NCI-H128 (cell line): ENCODE measurements at regions not wholly inside any gene's neighbourhood (a gene's known extent, or its start where the extent isn't known, plus 50 kb on each side); places are given as distances from the start of the nearest gene placed in this dataset.

Experiments used
- DNase-seq: peaks from one replicate; lab custom pipeline; 2025; ENCODE audit not compliant: unreplicated experiment; lab: John Stamatoyannopoulos, UW

DNA sequence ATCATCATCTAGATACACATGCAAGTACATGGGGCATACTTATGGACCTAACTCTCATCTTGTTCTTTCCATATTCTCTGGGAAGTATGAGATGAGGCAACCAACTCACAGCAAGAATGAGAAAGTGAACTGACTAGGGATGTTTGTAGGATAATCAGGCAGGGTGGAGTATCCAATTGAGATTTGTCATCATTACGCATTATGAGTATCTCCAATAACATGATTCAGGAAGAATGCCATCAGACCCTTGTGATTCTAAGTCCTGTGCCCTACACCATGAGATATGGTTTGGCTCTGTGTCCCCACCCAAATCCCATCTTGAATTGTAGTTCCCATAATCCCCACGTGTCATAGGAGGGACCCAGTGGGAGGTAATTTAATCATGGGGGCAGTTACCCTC, 154.0 kb downstream of the SLC30A10 start:
- DNase-seq = no peak

DNA sequence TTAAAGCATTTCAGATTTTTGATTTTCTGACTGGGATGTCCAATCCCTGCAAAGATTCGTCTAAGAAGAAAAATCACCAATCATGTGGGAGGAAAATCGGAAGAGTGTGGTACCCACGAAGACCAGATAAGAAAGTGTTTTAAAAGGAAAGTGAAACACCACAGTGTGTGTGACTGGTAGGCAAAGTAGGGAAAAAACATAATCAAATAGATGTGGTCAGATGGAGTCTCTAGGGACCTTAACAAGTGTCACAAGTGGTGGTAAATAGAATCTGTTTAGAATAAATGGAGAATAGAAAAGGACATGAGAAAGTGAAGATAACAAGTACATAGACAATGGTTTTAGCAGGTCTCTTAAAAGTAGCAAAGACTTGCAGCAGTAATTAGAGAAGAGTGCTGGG, 154.6 kb downstream of the SLC30A10 start:
- no peak for DNase-seq

DNA sequence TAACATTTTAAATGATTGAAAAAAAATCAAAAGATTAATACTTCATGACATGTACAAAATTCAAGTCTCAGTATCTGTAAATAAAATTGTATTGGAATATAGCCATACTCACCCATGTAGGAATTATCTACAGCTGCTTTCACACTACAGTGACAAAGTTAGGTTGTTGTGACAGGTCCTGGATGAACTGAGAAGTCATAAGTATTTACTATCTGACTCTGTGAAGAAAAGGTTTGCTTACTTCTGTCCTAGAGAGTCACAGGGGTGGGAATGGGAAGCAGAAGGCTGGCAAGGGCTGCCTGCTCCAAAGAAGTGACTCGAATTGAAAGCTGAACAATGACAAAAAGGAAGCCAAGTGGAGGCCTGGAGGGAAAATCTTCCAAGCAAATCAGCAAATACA, 155.2 kb downstream of the SLC30A10 start:
- DNase-seq = no peak

DNA sequence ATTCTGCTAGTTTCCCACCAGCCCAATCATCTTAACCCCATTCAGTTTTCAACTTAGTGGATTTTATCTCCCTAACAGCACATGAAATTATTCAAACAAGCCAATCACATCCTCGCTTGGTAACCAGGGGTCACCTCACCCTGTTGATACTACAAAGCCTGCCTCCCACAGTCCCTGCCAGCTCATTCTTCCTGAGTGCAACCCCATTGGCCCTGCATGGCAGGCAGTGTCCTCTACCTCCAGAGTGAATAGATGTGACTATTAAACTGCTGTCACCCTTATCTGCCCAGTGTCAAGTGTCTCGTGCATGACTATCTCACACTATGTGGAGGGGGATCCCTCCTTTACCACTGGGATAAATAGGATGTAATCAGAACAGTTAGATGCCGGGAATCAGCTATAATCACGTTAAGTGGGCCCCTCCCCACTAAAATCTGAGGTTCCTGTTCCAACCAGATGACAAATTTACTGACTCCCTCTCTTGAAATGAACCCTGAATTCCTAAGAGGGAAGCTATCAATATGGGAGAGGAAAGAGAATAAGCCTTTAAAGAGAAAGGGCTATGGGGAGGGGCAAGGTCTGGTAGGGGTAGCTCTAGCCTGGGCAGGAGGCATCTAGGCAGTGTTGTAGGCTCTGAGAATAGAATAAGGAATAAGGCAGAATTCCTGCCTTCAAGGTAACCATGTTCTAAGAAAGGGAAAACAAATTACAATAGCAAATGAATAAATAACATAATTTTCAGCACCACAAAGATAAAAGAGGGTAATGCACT, 155.9 kb downstream of the SLC30A10 start:
- DNase-seq = no peak

DNA sequence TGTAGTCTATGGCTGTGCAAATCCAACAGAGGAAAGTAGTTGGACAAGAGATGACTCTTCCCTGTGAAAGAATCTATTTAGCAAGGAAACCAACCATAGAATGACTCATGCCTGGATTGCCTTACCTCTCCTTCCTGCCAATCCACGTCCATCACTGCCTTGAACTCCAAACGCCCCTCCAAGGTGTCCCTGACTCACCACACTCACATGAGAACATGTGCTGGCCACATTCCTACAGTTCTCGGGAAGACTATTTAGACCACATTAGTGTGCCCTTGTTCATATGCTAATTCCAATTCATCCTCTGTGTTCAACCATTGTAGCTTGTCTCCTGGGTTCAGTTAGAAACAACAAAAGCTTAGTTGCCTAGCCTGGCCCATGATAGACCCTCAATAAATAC, 157.3 kb downstream of the SLC30A10 start:
- DNase-seq = no peak

DNA sequence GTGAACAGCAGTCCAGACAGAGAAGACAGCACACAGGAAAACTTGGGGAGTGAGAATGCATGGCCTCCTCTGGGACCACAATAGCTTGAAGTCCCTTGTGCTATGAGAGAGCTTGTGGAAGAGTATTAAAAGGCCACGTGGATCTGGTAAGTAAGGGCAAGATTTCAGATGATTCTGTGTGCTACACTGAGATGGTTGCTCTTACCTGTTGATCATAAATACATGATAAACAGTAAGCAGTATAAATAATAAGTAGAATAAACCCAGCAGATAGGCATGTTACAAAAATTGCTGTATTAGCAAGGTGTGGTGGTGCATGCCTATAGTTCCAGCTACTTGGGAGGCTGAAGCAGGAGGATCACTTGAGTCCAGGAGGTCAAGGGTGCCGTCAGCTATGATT, 150.4 kb upstream of the ZC3H11B start:
- DNase-seq = no peak

DNA sequence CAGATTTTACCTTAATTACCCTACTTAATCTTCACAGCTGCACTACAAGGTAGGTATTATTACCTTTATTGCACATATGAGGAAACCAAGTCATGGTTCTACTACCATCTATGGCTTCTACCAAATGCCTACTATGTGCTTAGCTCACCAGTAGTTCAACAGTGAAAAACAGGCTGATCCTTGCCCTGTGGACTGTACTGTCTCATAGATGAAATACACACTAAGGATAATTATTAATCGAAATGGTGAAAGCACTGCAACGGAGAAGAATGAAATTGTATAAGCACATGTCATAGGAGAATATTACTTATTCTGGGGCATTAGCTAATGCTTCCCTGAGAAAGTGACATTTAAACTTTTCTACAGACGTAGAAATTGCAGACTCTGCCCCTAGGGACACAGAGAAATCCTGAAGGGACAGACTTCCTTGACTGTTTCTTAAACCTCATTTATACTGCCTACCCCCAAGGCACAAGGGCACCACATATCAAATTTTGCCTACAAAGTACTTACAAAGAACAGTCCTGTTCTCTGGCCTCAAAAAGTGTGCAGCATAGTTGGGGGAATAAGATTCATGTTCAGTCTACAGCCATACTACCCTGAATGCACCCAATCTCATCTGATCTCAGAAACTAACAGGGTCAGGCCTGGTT, 148.4 kb upstream of the ZC3H11B start:
- DNase-seq = no peak

DNA sequence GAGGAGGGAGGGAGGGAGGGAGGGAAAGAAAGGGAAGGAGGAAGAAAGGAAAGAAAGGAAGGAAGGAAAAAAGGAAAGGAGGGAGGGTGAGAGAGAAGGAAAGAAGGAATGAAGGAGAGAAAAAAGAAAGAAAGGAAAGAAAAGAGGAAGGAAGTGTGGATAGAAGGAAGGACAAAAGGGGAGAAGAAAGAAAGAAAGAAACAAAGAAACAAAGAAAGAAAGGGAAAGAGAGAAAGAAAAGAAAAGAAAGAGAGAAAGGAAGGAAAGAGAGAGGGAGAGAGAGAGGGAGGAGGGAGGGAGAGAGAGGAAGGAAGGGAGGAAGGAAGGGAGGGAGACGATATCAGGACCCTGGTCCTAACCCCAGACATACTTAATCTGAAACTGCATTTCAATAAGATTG, 146.2 kb upstream of the ZC3H11B start:
- no peak for DNase-seq

DNA sequence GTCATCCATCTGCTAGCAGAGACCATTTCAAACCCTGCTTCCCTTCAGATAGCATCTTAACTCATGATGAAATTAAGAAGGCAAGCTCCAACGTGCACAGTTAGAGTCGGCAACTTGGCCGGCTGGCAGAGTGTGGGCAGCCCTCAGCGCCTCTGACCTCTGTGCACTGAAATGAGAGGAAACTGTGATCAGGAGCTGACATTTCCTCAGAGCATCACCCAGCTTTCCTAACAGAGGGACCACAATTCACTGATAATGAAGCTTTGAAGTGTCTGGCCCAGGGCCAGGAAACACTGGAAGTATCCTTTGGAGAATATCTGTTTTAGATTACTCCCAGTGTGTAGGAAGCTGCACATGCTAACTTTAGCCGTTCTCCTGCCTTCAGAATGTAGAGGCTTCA, 145.0 kb upstream of the ZC3H11B start:
- DNase-seq = no peak

DNA sequence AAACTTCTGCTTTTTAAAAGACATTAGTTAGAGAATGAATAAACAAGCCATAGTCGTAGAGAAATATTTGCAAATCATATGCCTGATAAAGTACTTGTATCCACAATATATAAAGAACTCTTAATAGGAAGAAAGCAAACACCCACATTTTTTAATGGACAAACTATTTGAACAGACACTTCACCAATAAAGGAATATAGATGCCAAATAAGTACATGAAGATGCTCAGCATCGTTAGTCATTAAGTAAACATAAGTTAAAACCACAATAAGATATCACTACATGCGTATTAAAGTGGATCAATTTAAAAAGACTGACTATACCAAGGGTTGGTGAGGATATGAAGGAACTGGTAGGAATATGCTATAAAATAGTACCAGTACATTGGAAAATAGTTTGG, 142.3 kb upstream of the ZC3H11B start:
- no peak for DNase-seq

DNA sequence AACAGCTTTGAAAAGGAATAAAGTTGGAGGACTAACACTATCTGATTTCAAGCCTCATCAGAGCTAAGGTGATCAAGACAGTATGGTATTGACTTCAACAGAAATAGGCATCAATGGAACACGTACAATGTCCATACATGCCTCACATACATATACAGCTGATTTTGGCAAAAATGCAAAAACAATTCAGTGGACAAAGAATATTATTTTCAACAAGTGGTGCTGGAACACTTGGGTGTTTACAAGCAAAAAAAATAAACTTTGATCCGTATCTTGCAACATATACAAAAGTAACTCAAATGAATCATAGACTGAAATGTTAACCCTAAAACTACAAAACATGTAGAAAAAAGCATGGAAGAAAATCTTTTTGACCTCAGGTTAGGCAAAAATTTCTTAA, 141.9 kb upstream of the ZC3H11B start:
- no peak for DNase-seq

DNA sequence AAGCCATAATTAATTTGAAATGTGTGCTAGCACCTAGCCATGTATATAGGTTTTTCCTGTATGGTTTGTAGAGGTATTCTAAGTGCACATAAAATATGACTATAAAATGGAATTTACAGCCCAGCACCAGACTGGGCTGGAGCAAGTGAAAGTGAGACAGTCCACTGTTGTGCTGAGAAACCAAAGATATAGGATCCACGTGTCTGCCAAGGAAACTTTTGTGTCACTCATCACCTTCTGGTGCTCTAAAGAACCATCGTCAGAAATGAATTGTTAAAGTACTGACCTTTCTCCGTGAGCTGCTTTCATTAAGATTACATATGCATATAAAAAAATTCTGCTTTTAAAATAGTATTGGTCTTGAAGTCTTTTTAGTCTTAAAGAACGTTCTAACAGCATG, 141.0 kb upstream of the ZC3H11B start:
- no peak for DNase-seq

DNA sequence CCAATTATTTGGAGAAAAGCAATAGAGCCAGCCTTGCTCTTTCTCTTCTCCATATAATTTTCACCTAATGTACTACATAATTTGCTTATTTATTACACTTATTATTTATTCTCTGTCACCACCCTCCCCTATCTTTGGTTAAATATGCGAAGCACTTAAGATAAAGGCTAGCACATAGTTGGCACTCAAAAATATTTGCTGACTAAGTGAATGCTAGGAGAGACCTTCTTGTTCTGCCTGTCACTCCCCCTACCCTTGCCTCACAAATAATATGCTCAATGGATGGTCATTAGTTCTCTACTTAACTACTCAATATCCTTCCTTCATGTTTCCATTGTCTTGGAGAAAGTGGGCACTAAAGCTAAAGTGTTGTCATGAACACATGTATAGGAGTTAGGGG, 139.7 kb upstream of the ZC3H11B start:
- DNase-seq = no peak

DNA sequence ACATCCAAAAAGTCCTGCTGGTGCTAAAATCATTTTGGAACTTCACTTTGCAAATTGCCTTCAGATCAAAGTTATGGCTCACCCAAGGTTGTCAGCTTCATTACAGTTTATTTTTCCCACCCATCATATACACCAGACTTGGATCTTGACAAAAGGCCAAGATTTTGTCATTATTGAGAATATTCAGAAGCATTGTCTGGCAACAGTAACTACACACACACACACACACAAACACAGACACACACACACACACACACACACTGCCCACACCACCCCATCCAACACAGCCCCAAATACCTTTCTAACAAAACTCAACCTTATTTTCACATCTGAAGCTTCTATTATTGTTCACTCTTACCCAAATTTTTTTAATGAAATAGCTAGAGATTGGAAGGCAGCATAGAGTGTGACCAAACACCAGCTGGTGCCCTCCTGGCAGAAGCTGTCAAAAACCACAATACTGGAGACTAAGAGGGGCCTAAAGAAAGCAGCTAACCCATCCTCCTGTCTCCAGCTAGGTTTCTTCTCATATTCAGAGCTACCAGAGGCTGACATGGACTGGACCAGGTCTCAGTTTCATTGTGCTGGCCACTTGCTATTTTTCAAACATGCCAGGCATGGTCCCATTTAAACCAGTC, 139.1 kb upstream of the ZC3H11B start:
- DNase-seq = no peak

DNA sequence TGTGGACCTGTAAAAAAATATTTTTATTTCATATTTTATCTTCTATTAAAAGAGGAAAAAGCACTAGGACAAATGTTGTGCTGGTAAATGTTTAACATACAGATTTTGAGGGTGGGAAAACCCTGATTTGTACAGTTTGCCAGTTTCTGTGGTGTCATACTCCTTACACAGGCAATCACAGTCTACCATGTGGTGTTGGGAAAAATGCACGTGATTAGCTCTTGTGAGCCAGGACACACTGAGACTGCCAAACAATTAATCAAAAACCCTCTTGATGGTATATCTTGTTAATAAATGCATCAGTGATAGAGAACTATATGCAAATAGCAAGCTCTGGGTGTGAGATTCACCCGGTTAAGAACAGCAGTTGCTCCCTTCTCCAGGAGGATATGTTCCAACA, 136.5 kb upstream of the ZC3H11B start:
- no peak for DNase-seq

DNA sequence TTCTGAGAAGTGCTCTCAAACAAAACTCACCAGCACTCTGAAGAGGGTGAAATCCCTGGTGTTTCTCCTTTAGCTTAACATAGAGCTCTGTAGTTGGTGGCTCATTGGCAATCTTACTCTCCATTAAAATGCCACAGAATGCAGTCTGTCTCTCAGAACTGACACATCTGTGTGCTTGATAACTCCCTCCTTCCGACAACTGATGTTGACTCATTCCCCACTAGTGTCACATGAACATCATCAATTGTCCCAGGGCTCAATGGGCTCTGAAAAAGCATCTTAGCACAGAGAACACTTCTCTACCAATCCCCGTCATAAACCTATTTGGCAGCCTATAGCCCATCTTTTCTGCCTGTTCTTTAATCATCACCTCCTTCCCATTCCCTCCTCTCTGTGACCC, 133.2 kb upstream of the ZC3H11B start:
- DNase-seq = no peak

DNA sequence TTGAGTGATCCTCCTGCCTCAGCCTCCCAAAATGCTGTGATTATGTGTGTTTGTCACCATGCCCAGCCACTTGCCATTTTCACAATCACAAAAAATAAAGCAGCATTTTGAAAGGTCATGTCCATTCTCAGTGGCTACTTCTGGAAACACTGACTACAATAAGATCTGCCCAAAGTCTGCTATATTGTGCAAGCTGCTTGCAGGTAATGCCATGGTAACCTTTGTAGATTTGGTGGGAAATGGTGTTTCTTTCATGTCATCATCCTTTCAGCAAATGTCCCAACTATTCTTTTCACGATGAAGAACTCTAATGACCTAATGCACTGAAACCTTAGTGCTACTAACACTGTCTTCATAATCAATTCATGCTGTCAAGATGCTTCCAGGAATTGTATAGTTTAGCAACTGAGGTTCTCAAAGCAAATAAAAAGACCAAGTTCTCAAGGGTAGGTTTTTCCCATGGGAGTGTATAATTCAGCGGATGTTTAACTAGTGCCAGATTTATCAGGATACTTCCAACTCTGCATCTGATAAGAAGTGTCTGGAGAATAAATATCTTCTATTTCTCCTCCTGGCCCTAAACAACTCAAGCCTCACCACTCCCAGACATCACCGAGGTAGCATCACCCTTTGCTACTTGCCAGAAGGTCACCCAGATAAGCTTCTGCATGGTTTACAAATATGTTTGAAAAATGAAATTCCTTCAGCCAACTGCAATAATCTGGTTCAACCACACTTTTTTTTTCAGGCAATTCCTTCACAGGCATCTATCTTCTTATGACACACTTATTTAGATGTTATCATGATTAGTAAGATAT, 132.0 kb upstream of the ZC3H11B start:
- no peak for DNase-seq

DNA sequence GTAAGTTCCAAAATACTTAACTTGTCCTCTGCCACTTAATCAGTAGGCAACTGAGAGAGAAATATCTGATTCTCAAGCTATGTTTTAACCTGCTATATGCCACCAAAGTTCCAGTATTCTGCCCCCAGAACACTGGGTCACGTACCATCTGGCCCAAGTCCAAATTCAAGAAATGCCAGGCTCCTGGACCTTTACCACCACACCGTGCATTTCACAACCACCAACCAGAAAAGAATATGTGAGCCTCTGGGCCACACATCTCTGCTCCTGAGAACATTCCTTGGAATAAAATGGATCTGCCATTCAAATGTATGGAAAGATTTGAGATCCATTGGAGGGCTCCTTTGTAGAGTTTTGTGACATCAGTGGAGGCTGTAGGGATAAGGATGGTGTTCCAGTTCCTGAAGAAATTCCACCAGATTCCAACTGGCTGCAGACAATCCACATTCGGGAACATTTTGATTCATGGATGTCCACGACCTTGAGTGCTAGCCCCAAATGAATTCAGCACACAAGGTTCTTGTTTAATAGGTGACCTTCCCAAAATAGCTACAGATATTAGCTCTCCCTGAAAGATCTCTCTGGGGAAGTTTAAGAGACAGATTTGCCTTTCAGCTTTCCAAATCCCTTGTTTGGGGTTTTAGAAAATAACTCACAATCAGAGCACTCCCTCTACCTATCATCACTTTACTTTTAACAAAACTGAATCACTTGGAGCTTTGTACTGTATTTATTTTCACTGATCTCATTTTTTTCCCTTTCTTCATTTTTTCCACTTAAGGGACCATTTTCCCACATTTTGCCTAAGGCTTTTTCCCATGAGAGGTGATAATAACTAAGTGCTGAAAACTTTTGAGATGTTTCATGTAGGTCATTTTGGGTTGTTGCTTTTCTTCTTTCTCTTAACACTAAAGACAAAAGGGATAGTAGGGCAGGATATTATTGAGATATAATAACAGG, 128.4 kb upstream of the ZC3H11B start:
- no peak for DNase-seq

DNA sequence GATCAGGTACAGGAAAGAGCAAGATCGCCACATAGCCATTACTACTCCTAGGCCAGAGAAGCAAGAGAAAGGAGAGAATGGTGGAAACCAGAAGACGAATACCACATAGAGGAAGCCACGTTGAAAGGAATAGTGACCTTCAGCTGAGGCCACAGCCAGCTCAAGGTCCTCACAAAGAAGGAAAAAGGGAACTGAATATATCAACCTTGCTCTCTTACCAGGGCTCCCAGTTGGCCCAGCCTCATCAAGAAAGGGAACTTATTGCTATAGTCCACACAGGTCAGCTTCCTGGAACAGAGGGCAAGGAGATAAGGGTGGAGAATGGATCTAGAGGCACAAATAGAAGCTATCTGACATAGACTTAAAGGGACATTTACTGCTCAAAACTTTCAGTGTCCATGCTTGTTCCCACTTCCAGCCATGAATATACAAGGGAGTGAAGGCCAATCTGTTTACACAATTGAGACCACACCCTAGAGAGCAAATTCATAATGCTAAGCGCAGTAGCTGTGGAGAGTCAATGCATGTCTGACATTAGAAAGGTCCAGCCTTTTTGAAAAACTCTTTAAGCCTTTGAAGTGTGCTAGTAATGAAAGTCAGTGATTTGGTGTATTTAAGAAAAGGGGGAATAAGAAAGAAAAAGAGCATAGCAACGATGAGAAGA, 120.7 kb upstream of the ZC3H11B start:
- no peak for DNase-seq
